ENCODE measurements at regions not wholly inside any gene's neighbourhood (a gene's known extent, or its start where the extent isn't known, plus 50 kb on each side); places are given as distances from the start of the nearest gene placed in this dataset.

DNA sequence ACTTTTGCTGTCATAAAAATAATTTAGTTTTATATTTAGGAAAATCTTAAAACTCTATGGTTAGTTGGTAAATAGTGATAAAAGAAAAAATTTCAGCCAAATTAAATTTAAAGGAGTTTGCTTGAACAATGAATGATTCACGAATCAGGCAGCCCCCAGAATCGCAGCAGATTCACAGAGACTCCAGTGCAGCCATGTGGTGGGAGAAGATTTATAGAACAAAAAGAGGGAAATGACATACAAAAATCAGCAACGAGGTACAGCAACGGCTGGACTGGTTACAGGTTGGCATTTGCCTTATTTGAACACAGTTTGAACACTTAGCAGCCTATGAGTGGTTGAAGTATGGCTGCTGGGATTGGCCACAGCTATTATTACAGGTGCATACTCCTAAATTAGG lies 96.4 kb upstream of the MYCBP2 start:
- H4K20me1 ChIP-seq (ENCODE audit: low read depth) = no peaks in the 10 kb centered on the region
- H3F3A ChIP-seq (ENCODE audit: low read depth) = no peaks in the 10 kb centered on the region
- H3K9me3 ChIP-seq (ENCODE audit: low read depth) = no peaks in the 10 kb centered on the region
- Mint-ChIP-seq H3K4me1 (no peaks in the 10 kb centered on the region), H3K9me3 (no peaks in the 10 kb centered on the region), H3K27ac (no peak overlapping the region), H3K27me3 (ENCODE audit: insufficient read depth, low read depth) (no peaks in the 10 kb centered on the region), H3K36me3 (no peaks in the 10 kb centered on the region), H3K4me3 (no peak overlapping the region)
- no peak overlapping the region for H2AFZ ChIP-seq (replicated peaks)
- H3K4me3 ChIP-seq = no peak overlapping the region
- TF ChIP-seq, protein P1, sequence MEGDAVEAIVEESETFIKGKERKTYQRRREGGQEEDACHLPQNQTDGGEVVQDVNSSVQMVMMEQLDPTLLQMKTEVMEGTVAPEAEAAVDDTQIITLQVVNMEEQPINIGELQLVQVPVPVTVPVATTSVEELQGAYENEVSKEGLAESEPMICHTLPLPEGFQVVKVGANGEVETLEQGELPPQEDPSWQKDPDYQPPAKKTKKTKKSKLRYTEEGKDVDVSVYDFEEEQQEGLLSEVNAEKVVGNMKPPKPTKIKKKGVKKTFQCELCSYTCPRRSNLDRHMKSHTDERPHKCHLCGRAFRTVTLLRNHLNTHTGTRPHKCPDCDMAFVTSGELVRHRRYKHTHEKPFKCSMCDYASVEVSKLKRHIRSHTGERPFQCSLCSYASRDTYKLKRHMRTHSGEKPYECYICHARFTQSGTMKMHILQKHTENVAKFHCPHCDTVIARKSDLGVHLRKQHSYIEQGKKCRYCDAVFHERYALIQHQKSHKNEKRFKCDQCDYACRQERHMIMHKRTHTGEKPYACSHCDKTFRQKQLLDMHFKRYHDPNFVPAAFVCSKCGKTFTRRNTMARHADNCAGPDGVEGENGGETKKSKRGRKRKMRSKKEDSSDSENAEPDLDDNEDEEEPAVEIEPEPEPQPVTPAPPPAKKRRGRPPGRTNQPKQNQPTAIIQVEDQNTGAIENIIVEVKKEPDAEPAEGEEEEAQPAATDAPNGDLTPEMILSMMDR (IDR thresholded peaks at IDR 0.05) = no peak
- TF ChIP-seq EZH2 (IDR thresholded peaks at IDR 0.05) (no peak), EZH2phosphoT487 (IDR thresholded peaks at IDR 0.05) (no peak)
- H3K27ac ChIP-seq = no peak overlapping the region
- no peaks in the 10 kb centered on the region for H3K4me1 ChIP-seq
- no peaks in the 10 kb centered on the region for H3K79me2 ChIP-seq (ENCODE audit: low read depth)
- no peaks in the 10 kb centered on the region for H3K36me3 ChIP-seq
- no peak overlapping the region for H3K4me2 ChIP-seq
- no peak overlapping the region for H3K9ac ChIP-seq
- no peak for DNase-seq (ENCODE audit: low spot score)
- no peaks in the 10 kb centered on the region for H3K27me3 ChIP-seq

DNA sequence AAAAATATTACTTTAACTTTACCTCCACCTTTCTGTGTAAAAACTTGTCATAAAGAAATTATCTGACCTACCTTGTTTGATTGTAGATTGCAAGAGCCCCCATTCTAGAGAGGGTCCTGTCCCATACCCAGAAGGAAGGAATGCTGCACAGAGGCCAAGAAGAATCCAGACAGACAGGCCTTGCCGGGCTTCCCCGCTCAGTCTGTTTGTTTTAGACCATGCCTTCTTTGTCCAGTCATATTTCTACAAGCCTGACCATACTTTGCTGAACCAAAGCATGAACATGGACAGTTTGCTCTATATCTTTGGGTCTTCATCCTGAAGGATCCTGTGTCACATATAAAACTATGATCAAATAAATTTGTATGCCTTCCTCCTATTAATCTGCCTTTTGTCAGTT lies 95.8 kb upstream of the MYCBP2 start:
- Histone ChIP-seq H4K20me1 (ENCODE audit: low read depth) (no peaks in the 10 kb centered on the region), H3K36me3 (no peaks in the 10 kb centered on the region), H3K4me3 (no peak overlapping the region), H2AFZ (replicated peaks) (no peak overlapping the region), H3K4me2 (no peak overlapping the region), H3K9me3 (ENCODE audit: low read depth) (no peaks in the 10 kb centered on the region), H3K79me2 (ENCODE audit: low read depth) (no peaks in the 10 kb centered on the region), H3K27me3 (no peaks in the 10 kb centered on the region), H3K4me1 (no peaks in the 10 kb centered on the region), H3F3A (ENCODE audit: low read depth) (no peaks in the 10 kb centered on the region), H3K9ac (no peak overlapping the region), H3K27ac (no peak overlapping the region)
- Mint-ChIP-seq H3K9me3 (no peaks in the 10 kb centered on the region), H3K27me3 (ENCODE audit: insufficient read depth, low read depth) (no peaks in the 10 kb centered on the region), H3K27ac (no peak overlapping the region), H3K4me1 (no peaks in the 10 kb centered on the region), H3K4me3 (no peak overlapping the region), H3K36me3 (no peaks in the 10 kb centered on the region)
- no peak for DNase-seq (ENCODE audit: low spot score)
- TF ChIP-seq, protein P1 (IDR thresholded peaks at IDR 0.05) = no peak
- TF ChIP-seq EZH2 (IDR thresholded peaks at IDR 0.05) (no peak), EZH2phosphoT487 (IDR thresholded peaks at IDR 0.05) (no peak)

DNA sequence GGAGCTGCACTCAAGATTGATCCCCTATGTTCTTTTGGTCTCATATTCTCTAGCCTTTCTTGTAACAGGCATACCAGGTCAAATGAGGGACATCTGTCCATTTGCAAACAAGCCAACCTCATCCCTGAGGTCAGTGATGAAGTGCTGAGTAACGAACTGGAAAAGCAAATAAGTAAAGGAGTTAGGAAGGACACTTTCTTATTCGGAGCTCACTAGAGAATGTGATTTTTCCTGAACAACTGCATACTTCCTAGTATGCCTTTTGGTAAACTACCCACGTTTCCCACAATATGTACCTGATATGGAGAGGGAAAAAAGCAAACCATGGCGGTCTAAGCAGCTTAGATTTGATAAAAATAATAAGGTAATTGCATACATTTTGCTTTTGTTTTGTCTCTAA lies 91.0 kb upstream of the MYCBP2 start:
- no peak overlapping the region for H3K9ac ChIP-seq
- H3K27ac Mint-ChIP-seq = no peak overlapping the region
- no peak overlapping the region for H3K27ac ChIP-seq
- no peaks in the 10 kb centered on the region for H3K36me3 ChIP-seq
- H3K4me2 ChIP-seq = no peak overlapping the region
- no peaks in the 10 kb centered on the region for H3K36me3 Mint-ChIP-seq
- no peak for DNase-seq (ENCODE audit: low spot score)
- no peaks in the 10 kb centered on the region for H3K4me1 ChIP-seq
- no peaks in the 10 kb centered on the region for H3K79me2 ChIP-seq (ENCODE audit: low read depth)
- TF ChIP-seq EZH2 (IDR thresholded peaks at IDR 0.05) (no peak), EZH2phosphoT487 (IDR thresholded peaks at IDR 0.05) (no peak)
- TF ChIP-seq, protein P1 (IDR thresholded peaks at IDR 0.05) = no peak
- no peaks in the 10 kb centered on the region for H3K4me1 Mint-ChIP-seq
- H3K27me3 ChIP-seq = no peaks in the 10 kb centered on the region
- H3K4me3 ChIP-seq = no peak overlapping the region
- H3K27me3 Mint-ChIP-seq (ENCODE audit: insufficient read depth, low read depth) = no peaks in the 10 kb centered on the region
- no peak overlapping the region for H2AFZ ChIP-seq (replicated peaks)
- no peaks in the 10 kb centered on the region for H3K9me3 ChIP-seq (ENCODE audit: low read depth)
- H3K4me3 Mint-ChIP-seq = no peak overlapping the region
- H3K9me3 Mint-ChIP-seq = no peaks in the 10 kb centered on the region
- H3F3A ChIP-seq (ENCODE audit: low read depth) = no peaks in the 10 kb centered on the region
- H4K20me1 ChIP-seq (ENCODE audit: low read depth) = no peaks in the 10 kb centered on the region
